ENCODE measurements at regions not wholly inside any gene's neighbourhood (a gene's known extent, or its start where the extent isn't known, plus 50 kb on each side); places are given as distances from the start of the nearest gene placed in this dataset.

DNA sequence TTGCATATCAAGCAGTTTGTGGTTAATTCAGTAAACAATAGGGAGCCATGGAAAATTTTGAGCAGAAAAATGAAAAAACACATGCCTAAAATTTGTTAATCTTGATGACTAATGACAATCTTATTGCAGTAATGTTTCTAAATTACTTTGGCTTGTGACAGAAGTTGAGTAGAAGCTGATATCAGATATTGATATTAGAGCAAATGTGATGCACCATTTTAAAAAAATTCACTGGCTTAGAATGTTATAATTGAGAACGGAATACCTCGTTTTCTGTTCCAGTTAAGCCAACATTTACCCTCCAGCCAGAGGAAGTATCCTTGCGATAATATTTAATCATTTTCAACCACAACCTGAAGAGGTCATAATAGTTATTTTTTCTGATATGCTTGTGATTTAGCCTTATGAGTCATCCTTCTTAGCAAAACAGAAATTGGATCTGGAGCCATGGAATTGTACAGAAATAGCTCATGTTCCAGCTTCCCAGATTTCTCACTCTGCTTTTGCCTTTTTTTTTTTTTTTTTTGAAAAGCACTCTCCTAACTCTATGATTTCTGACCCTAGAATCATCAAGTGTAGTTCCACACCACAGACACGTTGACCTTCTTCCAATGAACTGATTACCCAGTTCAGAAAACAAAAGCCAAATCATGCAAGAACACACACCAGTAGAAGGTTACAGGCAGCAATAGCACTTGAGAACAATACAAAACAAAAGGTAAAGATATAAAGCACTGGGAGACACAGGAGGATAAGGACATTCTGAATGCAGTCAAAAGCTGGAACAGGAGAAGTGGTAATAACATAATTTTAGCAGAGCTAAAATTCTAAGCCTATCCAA, 96.8 kb upstream of the PHYHIPL start:
- TF ChIP-seq ATF1 (CRISPR knock-in tag; IDR thresholded peaks at IDR 0.05) (no peak), MLX (CRISPR knock-in tag; IDR thresholded peaks at IDR 0.05) (no peak), IRF2 (CRISPR knock-in tag; IDR thresholded peaks at IDR 0.05; ENCODE audit: borderline replicate concordance, low read depth) (no peak), ZNF232 (CRISPR knock-in tag; IDR thresholded peaks at IDR 0.05) (no peak), TP53 (CRISPR knock-in tag; IDR thresholded peaks at IDR 0.05) (no peak), CREM (CRISPR knock-in tag; IDR thresholded peaks at IDR 0.05) (no peak), ZBTB21 (CRISPR knock-in tag; IDR thresholded peaks at IDR 0.05; ENCODE audit: borderline replicate concordance) (no peak)
- TF ChIP-seq, protein P1, sequence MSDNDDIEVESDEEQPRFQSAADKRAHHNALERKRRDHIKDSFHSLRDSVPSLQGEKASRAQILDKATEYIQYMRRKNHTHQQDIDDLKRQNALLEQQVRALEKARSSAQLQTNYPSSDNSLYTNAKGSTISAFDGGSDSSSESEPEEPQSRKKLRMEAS (CRISPR knock-in tag; IDR thresholded peaks at IDR 0.05) = no peak
- TF ChIP-seq, protein P2, sequence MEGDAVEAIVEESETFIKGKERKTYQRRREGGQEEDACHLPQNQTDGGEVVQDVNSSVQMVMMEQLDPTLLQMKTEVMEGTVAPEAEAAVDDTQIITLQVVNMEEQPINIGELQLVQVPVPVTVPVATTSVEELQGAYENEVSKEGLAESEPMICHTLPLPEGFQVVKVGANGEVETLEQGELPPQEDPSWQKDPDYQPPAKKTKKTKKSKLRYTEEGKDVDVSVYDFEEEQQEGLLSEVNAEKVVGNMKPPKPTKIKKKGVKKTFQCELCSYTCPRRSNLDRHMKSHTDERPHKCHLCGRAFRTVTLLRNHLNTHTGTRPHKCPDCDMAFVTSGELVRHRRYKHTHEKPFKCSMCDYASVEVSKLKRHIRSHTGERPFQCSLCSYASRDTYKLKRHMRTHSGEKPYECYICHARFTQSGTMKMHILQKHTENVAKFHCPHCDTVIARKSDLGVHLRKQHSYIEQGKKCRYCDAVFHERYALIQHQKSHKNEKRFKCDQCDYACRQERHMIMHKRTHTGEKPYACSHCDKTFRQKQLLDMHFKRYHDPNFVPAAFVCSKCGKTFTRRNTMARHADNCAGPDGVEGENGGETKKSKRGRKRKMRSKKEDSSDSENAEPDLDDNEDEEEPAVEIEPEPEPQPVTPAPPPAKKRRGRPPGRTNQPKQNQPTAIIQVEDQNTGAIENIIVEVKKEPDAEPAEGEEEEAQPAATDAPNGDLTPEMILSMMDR (IDR thresholded peaks at IDR 0.05) = no peak
- TF ChIP-seq, protein P3, sequence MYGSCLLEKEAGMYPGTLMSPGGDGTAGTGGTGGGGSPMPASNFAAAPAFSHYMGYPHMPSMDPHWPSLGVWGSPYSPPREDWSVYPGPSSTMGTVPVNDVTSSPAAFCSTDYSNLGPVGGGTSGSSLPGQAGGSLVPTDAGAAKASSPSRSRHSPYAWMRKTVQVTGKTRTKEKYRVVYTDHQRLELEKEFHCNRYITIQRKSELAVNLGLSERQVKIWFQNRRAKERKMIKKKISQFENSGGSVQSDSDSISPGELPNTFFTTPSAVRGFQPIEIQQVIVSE (CRISPR knock-in tag; IDR thresholded peaks at IDR 0.05; ENCODE audit: borderline replicate concordance) = no peak
- TF ChIP-seq, protein P4, sequence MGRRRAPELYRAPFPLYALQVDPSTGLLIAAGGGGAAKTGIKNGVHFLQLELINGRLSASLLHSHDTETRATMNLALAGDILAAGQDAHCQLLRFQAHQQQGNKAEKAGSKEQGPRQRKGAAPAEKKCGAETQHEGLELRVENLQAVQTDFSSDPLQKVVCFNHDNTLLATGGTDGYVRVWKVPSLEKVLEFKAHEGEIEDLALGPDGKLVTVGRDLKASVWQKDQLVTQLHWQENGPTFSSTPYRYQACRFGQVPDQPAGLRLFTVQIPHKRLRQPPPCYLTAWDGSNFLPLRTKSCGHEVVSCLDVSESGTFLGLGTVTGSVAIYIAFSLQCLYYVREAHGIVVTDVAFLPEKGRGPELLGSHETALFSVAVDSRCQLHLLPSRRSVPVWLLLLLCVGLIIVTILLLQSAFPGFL (CRISPR knock-in tag; IDR thresholded peaks at IDR 0.05; ENCODE audit: borderline replicate concordance) = no peak
- TF ChIP-seq, protein P5, sequence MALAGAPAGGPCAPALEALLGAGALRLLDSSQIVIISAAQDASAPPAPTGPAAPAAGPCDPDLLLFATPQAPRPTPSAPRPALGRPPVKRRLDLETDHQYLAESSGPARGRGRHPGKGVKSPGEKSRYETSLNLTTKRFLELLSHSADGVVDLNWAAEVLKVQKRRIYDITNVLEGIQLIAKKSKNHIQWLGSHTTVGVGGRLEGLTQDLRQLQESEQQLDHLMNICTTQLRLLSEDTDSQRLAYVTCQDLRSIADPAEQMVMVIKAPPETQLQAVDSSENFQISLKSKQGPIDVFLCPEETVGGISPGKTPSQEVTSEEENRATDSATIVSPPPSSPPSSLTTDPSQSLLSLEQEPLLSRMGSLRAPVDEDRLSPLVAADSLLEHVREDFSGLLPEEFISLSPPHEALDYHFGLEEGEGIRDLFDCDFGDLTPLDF (CRISPR knock-in tag; IDR thresholded peaks at IDR 0.05) = no peak
- TF ChIP-seq, protein P6, sequence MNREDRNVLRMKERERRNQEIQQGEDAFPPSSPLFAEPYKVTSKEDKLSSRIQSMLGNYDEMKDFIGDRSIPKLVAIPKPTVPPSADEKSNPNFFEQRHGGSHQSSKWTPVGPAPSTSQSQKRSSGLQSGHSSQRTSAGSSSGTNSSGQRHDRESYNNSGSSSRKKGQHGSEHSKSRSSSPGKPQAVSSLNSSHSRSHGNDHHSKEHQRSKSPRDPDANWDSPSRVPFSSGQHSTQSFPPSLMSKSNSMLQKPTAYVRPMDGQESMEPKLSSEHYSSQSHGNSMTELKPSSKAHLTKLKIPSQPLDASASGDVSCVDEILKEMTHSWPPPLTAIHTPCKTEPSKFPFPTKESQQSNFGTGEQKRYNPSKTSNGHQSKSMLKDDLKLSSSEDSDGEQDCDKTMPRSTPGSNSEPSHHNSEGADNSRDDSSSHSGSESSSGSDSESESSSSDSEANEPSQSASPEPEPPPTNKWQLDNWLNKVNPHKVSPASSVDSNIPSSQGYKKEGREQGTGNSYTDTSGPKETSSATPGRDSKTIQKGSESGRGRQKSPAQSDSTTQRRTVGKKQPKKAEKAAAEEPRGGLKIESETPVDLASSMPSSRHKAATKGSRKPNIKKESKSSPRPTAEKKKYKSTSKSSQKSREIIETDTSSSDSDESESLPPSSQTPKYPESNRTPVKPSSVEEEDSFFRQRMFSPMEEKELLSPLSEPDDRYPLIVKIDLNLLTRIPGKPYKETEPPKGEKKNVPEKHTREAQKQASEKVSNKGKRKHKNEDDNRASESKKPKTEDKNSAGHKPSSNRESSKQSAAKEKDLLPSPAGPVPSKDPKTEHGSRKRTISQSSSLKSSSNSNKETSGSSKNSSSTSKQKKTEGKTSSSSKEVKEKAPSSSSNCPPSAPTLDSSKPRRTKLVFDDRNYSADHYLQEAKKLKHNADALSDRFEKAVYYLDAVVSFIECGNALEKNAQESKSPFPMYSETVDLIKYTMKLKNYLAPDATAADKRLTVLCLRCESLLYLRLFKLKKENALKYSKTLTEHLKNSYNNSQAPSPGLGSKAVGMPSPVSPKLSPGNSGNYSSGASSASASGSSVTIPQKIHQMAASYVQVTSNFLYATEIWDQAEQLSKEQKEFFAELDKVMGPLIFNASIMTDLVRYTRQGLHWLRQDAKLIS (CRISPR knock-in tag; IDR thresholded peaks at IDR 0.05; ENCODE audit: borderline replicate concordance) = no peak
